ENCODE measurements at regions not wholly inside any gene's neighbourhood (a gene's known extent, or its start where the extent isn't known, plus 50 kb on each side); places are given as distances from the start of the nearest gene placed in this dataset.
"Not testable (repeated sequence)": the region's sequence is repeated elsewhere in the genome, so short reads cannot be mapped to it uniquely, and the experiment has no call there.

- no peak for DNase-seq
Observed at GRCh38 chr20:48528346-48528745, 299.5 kb downstream of the PREX1 start.

- no peak for DNase-seq
Observed at GRCh38 chr20:48527771-48528170, 300.0 kb downstream of the PREX1 start.

GRCh38 chr20:48526936-48527335 lies 300.9 kb downstream of the PREX1 start:
- no peak for DNase-seq

DNA sequence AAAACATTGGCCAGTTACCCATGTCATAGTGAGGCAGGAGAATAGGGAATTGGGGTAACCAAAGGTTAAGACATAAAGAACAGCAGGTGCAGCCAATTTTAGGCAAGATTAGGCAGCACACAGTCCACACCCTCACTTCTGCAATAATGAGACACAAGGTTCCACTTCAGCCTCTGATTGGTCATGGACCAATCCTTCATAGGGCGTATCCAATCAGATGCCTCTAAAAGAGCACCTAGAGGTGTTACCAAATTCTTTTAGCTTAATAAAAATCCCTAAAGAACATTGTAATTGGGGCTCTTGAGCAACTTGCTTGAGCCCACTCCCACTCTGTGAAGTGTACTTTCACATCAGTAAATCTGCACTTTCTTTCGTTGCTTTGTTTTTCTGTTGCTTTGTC lies 302.4 kb downstream of the PREX1 start:
- no peak for DNase-seq

- no peak for DNase-seq
Observed at GRCh38 chr20:48524582-48524981, 303.2 kb downstream of the PREX1 start.

- DNase-seq, result peak; percentile 72
Observed at GRCh38 chr20:48523191-48523995, 304.4 kb downstream of the PREX1 start.

GRCh38 chr20:48521121-48521520 lies 306.7 kb downstream of the PREX1 start:
- no peak for DNase-seq

DNA sequence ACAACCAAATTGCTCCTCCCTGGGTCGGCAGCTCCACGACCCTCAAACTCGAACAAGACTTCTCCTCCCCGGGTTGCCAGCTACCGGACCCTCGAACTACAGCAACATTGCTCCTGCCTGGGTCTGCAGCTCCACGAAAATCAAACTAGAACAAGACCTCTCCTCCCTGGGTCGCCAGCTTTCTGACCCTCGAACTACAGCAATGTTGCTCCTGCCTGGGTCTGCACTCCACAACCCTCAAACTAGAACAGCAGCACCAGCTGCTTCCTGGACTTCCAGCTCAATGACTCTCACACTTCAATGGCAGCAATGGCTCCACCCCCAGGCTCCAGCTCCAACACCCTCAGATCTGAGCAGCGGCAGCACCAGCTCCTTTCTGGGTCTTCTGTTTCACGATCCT lies 311.6 kb downstream of the PREX1 start:
- not testable (repeated sequence) for DNase-seq

DNA sequence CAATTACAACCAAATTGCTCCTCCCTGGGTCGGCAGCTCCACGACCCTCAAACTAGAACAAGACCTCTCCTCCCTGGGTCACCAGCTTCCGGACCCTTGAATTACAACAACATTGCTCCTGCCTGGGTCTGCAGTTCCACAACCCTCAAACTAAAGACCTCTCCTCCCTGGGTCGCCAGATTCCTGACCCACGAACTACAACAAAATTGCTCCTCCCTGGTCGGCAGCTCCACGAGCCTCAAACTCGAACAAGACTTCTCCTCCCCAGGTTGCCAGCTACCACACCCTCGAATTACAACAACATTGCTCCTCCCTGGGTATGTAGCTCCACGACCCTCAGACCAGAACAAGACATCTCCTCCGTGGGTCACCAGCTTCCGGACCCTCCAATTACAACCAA lies 313.2 kb downstream of the PREX1 start:
- not testable (repeated sequence) for DNase-seq

DNA sequence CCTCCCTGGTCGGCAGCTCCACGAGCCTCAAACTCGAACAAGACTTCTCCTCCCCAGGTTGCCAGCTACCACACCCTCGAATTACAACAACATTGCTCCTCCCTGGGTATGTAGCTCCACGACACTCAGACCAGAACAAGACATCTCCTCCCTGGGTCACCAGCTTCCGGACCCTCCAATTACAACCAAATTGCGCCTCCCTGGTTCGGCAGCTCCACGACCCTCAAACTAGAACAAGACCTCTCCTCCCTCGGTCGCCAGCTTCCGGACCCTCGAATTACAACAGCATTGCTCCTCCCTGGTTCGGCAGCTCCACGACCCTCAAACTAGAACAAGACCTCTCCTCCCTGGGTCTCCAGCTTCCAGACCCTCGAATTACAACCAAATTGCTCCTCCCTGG lies 315.3 kb downstream of the PREX1 start:
- DNase-seq, result not testable (repeated sequence)

- not testable (repeated sequence) for DNase-seq
Observed at GRCh38 chr20:48505066-48505465, 322.7 kb downstream of the PREX1 start.

- DNase-seq, result no peak
Observed at GRCh38 chr20:48503166-48503815, 324.5 kb downstream of the PREX1 start.

GRCh38 chr20:48502758-48503157 lies 325.0 kb downstream of the PREX1 start:
- DNase-seq, result no peak

GRCh38 chr20:48502016-48502415 lies 325.8 kb downstream of the PREX1 start:
- no peak for DNase-seq

GRCh38 chr20:48500900-48501299 lies 326.9 kb downstream of the PREX1 start:
- not testable (repeated sequence) for DNase-seq

GRCh38 chr20:48498939-48499338 lies 328.9 kb downstream of the PREX1 start:
- not testable (repeated sequence) for DNase-seq

DNA sequence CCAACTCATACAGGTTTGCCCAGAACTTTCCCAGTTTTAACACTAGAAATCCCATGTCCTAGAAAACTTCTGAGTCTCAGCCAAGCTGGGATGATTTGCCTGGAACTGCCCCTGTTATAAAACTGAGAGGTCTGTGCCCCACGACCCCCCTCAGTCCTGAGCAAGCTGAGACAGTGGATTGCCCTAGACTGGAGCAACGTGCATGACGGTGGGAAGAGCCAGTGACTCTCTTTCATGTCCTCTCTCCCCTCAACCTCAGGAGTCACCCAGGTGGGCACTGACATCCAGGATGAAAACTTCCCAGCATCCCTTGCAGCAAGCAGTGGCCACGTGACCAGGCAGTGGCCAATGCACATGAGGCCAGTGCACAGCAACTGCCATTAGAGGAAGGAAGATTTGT lies 329.7 kb downstream of the PREX1 start:
- not testable (repeated sequence) for DNase-seq

GRCh38 chr20:48493966-48494365 lies 333.8 kb downstream of the PREX1 start:
- no peak for DNase-seq

DNA sequence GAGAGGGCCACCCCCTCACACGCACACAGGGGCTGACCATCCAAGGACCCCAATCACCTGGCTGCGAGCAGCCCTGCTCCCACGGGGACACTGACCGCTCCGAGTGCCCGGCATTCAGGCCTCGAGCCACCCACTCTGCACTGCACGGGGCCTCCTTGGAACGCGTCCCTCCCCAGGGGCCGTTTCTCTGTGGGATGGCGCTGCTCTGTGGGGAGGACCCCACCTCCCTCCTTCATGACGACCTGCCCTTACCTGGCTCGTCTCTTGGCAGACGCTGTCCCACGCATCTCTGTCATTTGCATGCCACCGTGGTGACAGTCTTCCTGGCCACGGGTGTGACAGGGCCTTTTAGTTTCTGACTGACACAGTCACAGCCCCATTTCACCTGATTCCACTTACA lies 334.5 kb downstream of the PREX1 start:
- DNase-seq, result not testable (repeated sequence)

DNA sequence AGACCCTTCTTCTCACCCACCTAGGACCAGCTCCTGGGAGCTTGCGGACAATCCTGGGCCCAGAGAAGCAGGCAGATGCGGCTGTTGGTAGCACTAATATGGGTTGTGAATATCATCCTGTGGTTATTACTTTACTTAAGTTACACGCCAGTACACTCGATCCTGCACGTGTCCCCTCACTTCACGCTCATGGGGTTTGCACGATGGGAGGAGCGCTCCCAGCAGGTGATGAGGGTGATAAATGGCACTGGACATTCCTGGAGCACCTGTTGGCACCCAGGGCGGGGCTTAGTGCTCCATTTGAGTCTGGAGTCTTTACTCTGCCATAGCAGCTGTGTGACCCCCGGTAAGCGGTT lies 335.1 kb downstream of the PREX1 start:
- DNase-seq, result no peak

GRCh38 chr20:48492015-48492714 lies 335.6 kb downstream of the PREX1 start:
- DNase-seq, result no peak

- no peak for DNase-seq
Observed at GRCh38 chr20:48490961-48491831, 336.6 kb downstream of the PREX1 start.

DNA sequence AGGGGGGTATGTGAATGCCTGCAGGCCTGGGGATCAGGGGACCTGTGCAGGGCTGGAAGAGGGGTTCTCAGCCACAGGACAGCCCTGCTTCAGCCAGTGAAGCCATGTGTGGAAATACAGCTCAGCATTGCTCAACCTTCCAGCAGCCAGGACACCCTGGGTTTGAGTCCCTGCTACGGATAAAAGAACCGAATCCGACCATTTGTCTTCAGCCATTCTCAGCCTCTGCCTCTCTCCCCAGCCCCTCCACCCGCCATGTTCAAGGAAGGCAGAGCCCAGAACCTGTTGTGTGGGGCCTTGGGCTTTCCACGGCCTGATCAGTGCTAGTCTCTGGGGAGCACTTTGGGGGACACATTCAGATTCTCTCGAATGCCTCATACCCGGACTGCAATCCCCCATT lies 337.5 kb downstream of the PREX1 start:
- not testable (repeated sequence) for DNase-seq

Measured in fibroblast of skin of right quadriceps (primary cell).